ENCODE measurements at regions not wholly inside any gene's neighbourhood (a gene's known extent, or its start where the extent isn't known, plus 50 kb on each side); places are given as distances from the start of the nearest gene placed in this dataset.

DNA sequence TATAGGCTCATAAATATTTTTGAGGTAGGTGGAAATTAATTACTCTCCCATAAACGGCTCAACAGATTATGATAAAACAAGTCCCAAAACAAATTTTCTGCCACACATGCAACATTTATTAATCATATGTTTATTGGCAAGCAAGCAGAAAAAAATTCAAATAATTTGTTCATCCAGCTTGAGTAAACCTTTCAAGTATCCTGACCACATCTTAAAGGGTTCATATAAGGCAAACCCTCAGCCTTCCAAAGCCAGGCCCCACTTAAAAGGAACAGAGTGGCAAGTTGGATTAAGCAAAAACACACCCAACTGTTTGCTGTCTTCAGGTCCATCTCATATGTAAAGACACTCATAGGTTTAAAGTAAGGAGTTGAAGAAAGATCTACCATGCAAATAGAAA, 1042.3 kb downstream of the DIPK2A start:
- TF ChIP-seq, protein P1, sequence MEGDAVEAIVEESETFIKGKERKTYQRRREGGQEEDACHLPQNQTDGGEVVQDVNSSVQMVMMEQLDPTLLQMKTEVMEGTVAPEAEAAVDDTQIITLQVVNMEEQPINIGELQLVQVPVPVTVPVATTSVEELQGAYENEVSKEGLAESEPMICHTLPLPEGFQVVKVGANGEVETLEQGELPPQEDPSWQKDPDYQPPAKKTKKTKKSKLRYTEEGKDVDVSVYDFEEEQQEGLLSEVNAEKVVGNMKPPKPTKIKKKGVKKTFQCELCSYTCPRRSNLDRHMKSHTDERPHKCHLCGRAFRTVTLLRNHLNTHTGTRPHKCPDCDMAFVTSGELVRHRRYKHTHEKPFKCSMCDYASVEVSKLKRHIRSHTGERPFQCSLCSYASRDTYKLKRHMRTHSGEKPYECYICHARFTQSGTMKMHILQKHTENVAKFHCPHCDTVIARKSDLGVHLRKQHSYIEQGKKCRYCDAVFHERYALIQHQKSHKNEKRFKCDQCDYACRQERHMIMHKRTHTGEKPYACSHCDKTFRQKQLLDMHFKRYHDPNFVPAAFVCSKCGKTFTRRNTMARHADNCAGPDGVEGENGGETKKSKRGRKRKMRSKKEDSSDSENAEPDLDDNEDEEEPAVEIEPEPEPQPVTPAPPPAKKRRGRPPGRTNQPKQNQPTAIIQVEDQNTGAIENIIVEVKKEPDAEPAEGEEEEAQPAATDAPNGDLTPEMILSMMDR (optimal IDR thresholded peaks at IDR 0.05 in 1 of 3, IDR thresholded peaks at IDR 0.05 in 1 of 3, conservative IDR thresholded peaks at IDR 0.05 in 1 of 3; ENCODE audit: extremely low read depth in 1 of 3, insufficient read depth in 2 of 3, low read length in 3 of 3) = no peak
- no peak for TF ChIP-seq EZH2 (IDR thresholded peaks at IDR 0.05; ENCODE audit: low read length)
